KG1 (cell line): ENCODE measurements at regions not wholly inside any gene's neighbourhood (a gene's known extent, or its start where the extent isn't known, plus 50 kb on each side); places are given as distances from the start of the nearest gene placed in this dataset.

ENCODE experiments used
- DNase-seq: peaks from one replicate; lab custom pipeline; 2025; lab: John Stamatoyannopoulos, UW

GRCh38 chr3:59580996-59581395 is 531.2 kb upstream of the CFAP20DC start:
- no peak for DNase-seq

GRCh38 chr3:59580499-59580898 is 530.7 kb upstream of the CFAP20DC start:
- DNase-seq: no peak

- DNase-seq: no peak
Measured at GRCh38 chr3:59578129-59578528, 528.3 kb upstream of the CFAP20DC start.

- DNase-seq: no peak
Measured at GRCh38 chr3:59576606-59577005, 526.8 kb upstream of the CFAP20DC start.

GRCh38 chr3:59575113-59576001 is 525.5 kb upstream of the CFAP20DC start:
- peak; percentile 53 for DNase-seq

- no peak for DNase-seq
Measured at GRCh38 chr3:59573911-59574310, 524.1 kb upstream of the CFAP20DC start.

- no peak for DNase-seq
Measured at GRCh38 chr3:59572106-59572505, 522.3 kb upstream of the CFAP20DC start.

- no peak for DNase-seq
Measured at GRCh38 chr3:59570806-59571205, 521.0 kb upstream of the CFAP20DC start.

GRCh38 chr3:59567661-59568060 is 517.8 kb upstream of the CFAP20DC start:
- no peak for DNase-seq

GRCh38 chr3:59566481-59566975 is 516.7 kb upstream of the CFAP20DC start:
- no peak for DNase-seq

GRCh38 chr3:59565125-59565524 is 515.3 kb upstream of the CFAP20DC start:
- no peak for DNase-seq

- DNase-seq: no peak
Measured at GRCh38 chr3:59563966-59564365, 514.1 kb upstream of the CFAP20DC start.

GRCh38 chr3:59563072-59563605 is 513.3 kb upstream of the CFAP20DC start:
- DNase-seq: no peak

- DNase-seq: no peak
Measured at GRCh38 chr3:59559721-59560435, 510.1 kb upstream of the CFAP20DC start.

- no peak for DNase-seq
Measured at GRCh38 chr3:59558906-59559720, 509.3 kb upstream of the CFAP20DC start.

- DNase-seq: no peak
Measured at GRCh38 chr3:59555593-59556315, 505.9 kb upstream of the CFAP20DC start.

GRCh38 chr3:59553076-59553475 is 503.3 kb upstream of the CFAP20DC start:
- DNase-seq: no peak

- no peak for DNase-seq
Measured at GRCh38 chr3:59551834-59552233, 502.0 kb upstream of the CFAP20DC start.

- no peak for DNase-seq
Measured at GRCh38 chr3:59549962-59550361, 500.1 kb upstream of the CFAP20DC start.

GRCh38 chr3:59547874-59548273 is 498.0 kb upstream of the CFAP20DC start:
- no peak for DNase-seq

- DNase-seq: no peak
Measured at GRCh38 chr3:59546522-59546921, 496.7 kb upstream of the CFAP20DC start.
